ENCODE measurements at regions not wholly inside any gene's neighbourhood (a gene's known extent, or its start where the extent isn't known, plus 50 kb on each side); places are given as distances from the start of the nearest gene placed in this dataset.

DNA sequence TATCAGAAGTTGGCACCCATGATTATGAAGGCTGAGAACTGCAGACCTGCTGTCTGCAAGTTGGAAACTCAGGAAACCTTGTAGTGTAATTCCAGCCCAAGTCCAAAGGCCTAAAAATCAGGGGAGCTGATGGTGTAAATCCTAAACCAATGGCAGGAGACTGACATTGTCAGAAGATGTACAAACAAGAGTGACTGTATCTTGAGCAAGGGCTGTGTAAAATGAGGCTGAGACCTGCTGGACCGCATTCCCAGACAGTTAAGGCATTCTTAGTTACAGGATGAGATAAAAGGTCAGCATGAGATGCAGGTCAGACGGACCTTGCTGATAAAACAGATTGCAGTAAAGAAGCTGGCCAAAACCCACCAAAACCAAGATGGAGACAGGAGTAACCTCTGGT is 147.7 kb downstream of the COG6 start:
- ChIA-PET POLR2A (no interaction called here), CTCF (no interaction called here)
- no peak overlapping the region for H3K4me3 ChIP-seq (ENCODE audit: low read depth, low read length)
- TF ChIP-seq, protein P1, sequence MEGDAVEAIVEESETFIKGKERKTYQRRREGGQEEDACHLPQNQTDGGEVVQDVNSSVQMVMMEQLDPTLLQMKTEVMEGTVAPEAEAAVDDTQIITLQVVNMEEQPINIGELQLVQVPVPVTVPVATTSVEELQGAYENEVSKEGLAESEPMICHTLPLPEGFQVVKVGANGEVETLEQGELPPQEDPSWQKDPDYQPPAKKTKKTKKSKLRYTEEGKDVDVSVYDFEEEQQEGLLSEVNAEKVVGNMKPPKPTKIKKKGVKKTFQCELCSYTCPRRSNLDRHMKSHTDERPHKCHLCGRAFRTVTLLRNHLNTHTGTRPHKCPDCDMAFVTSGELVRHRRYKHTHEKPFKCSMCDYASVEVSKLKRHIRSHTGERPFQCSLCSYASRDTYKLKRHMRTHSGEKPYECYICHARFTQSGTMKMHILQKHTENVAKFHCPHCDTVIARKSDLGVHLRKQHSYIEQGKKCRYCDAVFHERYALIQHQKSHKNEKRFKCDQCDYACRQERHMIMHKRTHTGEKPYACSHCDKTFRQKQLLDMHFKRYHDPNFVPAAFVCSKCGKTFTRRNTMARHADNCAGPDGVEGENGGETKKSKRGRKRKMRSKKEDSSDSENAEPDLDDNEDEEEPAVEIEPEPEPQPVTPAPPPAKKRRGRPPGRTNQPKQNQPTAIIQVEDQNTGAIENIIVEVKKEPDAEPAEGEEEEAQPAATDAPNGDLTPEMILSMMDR (IDR thresholded peaks at IDR 0.05; ENCODE audit: insufficient read depth, low read length, missing control alignments): no peak
- DNase-seq (ENCODE audit: low read depth, low spot score): no peak

DNA sequence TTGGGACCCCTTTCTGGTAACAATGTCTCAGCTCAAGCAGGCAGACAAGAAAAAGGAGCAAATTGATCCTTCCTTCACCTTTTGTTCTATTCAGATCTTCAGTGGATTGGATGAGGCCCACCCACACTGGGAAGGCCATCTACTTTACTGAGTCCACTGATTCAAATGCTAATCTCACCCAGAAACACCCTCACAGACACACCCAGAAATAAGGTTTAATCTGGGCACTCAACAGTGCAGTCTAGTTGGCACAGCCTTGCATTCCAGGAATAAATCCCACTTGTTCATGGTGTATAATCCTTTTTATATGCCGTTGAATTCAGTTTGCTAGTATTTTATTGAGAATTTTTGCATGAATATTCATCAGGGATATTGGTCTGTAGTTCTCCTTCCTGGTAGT is 148.4 kb downstream of the COG6 start:
- POLR2A ChIA-PET: no interaction called here
- CTCF ChIA-PET: no interaction called here
- H3K4me3 ChIP-seq (ENCODE audit: low read depth, low read length): no peak overlapping the region
- no peak for DNase-seq (ENCODE audit: low read depth, low spot score)
- TF ChIP-seq, protein P1 (IDR thresholded peaks at IDR 0.05; ENCODE audit: insufficient read depth, low read length, missing control alignments): no peak

DNA sequence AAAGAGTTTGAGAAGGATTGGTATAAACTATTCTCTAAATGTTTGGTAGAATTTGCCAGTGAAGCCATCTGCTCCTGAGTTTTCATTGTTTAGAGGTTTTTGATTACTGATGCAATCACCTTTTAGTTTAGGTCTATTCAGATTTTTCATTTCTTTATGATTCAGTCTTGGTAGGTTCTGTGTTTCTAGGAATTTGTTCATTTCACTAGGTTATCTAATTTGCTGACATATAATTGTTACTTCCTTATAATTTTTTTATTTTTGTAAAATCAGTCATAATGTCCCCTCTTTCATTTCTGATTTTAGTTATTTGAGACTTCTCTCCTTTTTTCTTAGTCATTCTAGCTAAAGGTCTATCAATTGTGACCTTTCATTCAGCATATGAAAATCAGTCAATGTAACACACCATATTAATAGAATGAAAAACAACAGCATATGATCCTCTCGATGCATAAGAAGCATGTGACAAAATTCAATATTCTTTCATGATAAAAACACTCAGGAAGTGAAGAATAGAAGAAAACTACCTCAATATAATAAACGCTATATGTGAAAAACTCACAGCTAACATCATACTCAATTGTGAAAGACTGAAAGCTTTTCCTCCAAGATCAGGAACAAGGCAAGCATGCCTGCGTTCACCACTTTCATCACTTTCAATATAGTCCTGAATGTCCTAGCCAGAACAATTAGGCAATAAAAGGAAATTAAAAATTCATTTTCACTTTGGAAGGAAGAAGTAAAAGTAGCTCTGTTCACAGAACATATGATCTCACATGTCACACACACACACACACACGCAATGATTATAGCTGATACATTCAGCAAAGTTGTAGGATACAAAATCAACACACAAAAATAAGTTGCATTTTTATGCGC is 149.1 kb downstream of the COG6 start:
- H3K4me3 ChIP-seq (ENCODE audit: low read depth, low read length): no peak overlapping the region
- POLR2A ChIA-PET: no interaction called here
- no peak for DNase-seq (ENCODE audit: low read depth, low spot score)
- CTCF ChIA-PET: no interaction called here
- TF ChIP-seq, protein P1 (IDR thresholded peaks at IDR 0.05; ENCODE audit: insufficient read depth, low read length, missing control alignments): no peak

DNA sequence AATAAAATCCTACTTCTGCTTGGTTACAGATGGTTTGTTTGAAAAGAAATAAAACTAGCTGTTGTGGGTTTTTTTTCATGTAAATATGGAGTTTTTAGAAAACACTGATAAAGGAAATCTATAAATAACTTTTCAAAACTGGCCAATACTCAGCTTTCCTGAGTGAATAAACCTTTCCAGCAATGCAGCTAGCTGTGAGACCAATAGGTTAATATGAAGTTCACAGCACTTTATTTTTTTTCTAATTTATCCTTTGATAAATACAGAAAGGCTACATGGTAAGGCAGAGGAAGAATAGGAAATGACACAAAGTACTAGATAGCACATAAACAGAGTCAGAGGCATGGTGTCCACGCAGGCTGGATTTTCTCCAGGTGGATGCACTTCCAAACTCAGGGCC is 154.0 kb downstream of the COG6 start:
- H3K4me3 ChIP-seq (ENCODE audit: low read depth, low read length): no peak overlapping the region
- TF ChIP-seq, protein P1 (IDR thresholded peaks at IDR 0.05; ENCODE audit: insufficient read depth, low read length, missing control alignments): no peak
- DNase-seq (ENCODE audit: low read depth, low spot score): no peak
- ChIA-PET CTCF (no interaction called here), POLR2A (no interaction called here)

DNA sequence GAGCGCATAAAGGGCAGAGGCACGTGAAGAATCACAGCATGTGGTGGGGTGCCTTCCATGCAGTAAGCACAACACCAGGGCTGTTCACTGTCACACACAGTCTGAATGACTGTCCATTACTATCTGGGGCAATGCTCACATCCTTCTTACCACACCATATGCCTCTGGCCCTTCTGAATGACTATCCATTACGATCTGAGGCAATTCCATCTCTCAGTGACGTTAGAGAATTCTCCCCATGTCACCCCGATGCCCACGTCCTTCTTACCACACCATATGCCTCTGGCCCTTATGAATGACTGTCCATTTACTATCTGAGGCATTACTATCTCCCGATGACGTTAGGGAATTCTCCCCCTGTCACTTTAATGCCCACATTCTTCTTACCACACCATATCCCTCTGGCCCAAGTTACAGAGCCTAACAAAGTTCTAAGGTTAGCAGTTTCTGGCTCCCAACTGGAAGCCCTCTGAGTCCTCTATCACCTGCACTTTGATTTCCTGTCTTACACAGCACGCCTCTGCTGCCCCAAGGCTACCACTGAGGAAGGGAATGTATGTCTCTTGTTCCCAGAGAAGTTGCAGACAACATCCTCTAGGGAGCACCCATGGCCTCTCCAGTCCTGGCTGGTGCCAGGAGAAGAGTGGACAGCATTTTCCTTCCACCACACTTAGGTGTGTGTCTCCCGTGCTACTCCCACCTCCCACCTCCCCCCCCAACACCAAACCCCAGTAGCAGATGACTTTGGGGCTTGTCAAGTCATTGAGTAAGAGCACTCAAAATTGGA is 154.8 kb downstream of the COG6 start:
- TF ChIP-seq, protein P1 (IDR thresholded peaks at IDR 0.05; ENCODE audit: insufficient read depth, low read length, missing control alignments): no peak
- no peak overlapping the region for H3K4me3 ChIP-seq (ENCODE audit: low read depth, low read length)
- ChIA-PET POLR2A (no interaction called here), CTCF (no interaction called here)
- no peak for DNase-seq (ENCODE audit: low read depth, low spot score)

DNA sequence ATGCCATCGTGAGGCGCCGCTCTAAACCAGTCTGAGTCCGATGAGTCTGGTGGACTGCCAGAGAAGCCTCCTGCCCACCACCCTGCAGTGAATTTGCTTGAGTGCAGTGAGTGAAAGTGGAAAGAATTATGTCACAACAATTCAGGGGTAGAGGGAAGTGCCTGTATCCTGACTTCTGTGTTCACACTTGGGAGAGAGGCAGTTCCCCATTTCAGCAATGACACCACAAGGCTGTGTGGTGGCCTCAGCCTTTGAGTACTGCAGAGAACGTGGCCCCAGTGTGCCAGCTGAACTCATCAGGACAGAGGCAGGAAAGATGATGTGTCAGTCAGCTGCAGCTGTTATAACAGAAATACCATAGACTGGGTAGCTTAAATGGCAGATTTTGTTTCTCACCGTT is 155.6 kb downstream of the COG6 start:
- TF ChIP-seq, protein P1 (IDR thresholded peaks at IDR 0.05; ENCODE audit: insufficient read depth, low read length, missing control alignments): no peak
- no peak for DNase-seq (ENCODE audit: low read depth, low spot score)
- H3K4me3 ChIP-seq (ENCODE audit: low read depth, low read length): no peak overlapping the region
- CTCF ChIA-PET: no interaction called here
- POLR2A ChIA-PET: no interaction called here
